SH-SY5Y (cell line): ENCODE measurements at regions not wholly inside any gene's neighbourhood (a gene's known extent, or its start where the extent isn't known, plus 50 kb on each side); places are given as distances from the start of the nearest gene placed in this dataset.

Experiments used
- GATA2 ChIP-seq: IDR thresholded peaks from 2 replicates; pipeline ENCODE4 v1.6.1; 2011; ENCODE audit warnings: mild to moderate bottlenecking, low read depth, low read length
- GATA3 ChIP-seq: IDR thresholded peaks from 2 replicates; pipeline ENCODE4 v1.6.1; 2011; ENCODE audit warnings: low read depth, mild to moderate bottlenecking, low read length, moderate library complexity

DNA sequence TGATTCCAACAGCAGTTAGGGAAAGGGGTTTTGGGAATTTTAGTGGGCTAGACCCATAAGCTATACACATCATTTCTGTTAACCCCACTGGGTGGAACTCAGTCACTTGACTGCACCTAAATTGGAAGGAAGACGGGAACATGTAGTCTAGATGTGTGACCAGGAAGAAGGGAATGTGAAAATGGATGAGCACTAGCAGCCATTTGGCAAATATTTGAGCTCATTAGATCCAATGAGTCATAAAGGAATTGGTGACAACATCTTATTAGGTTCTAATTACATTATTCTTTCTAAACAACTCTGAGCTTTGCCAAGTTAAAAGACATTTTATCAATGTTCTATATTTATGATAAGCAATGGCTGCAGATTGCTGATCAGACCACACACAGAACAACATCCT lies 400.6 kb downstream of the IRS1 start:
- TF ChIP-seq GATA2 (no peak), GATA3 (no peak)

DNA sequence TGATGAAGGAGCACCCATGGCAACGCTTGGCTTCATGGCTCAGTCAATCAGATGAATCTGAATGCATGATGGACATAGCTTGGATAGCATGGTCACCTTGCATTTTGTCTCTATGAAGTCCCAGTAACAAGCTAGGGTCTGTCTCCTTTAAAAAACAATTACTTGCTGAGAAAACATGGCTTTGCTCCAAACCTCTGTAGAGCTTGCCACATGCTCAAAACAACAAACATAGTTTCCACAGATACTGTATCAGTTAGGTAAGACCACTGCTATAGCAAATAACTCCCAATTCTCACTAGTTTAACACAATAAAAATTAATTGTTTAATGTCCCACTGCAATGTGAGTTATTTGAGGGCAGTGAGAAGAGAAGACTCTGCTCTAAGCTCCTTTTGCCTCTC lies 401.0 kb downstream of the IRS1 start:
- TF ChIP-seq GATA2 (no peak), GATA3 (no peak)

DNA sequence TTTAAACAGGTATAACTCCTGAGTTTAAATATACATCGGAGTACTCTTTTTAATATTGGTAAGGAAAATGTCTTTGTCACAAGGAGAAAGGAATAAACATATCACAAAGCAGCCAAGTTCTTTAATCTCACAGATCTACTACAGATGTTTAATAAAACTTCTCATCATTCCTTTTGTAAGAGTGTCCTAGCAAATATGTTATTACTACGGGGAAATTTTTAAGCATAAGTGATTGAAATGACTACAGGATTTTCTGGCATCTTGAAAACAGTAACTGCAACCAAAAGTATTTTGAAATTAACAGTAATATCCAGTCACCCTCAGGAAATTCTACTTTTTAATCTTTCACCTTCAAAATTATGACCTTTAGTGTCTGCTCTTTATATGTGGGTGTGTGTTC lies 403.1 kb downstream of the IRS1 start:
- no peak for TF ChIP-seq GATA2

DNA sequence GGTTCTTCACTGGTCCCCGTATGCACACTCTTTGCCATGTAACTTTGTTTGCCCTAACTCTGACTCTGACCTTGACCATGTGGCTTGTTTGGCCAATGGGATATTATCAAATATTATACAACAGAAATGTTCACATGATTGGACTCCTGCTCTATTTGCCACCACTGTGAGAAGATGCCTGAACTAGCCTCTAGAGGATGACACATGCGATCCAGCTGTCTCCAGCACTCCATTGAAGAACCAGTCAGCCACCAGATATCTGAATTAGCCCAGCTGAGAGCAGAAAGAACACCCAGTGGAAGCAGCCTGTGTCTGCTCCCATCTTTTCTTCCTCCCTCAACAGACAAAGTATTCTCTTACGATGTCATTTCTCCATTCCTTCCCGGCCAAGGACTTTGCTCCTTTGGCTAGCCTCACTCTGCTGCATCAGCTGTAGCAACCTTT lies 412.1 kb downstream of the IRS1 start:
- no peak for TF ChIP-seq GATA3
- TF ChIP-seq GATA2: no peak

DNA sequence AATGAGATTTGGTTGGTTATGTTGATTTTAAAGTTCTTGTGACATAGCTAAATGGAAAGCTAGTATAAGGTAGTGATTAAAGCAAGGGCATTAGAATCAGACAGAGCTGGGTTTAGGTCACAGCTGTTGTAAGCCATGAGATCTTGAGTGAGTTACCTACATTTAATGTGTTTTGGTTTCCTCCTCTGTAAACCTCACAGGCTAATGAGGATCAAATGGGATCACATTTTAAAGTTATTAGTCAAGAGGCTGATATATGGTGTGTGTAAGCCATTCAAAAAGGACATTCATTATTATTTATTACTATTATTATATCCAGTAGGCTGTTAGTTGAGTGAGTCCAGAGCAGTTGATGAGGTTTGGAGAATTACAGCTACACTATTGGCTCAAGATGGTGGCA lies 416.2 kb downstream of the IRS1 start:
- no peak for TF ChIP-seq GATA3
- TF ChIP-seq GATA2: no peak

DNA sequence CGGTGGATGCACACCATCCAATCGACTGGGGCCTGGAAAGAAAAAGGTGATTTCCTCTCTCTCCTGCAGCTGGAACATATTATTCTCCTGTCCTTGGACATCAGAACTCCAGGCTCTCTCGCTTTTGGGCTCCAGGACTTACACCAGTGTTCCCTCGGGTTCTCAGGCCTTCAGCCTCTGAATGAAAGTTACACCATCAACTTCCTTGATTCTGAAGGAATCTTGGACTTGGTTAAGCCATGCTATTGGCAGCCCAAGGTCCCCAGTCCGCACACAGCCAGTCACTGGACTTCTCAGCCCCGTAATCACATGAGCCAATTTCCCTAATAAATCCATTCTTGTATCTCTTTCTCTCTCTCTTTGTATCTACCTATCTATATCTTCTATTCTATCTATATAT lies 418.9 kb downstream of the IRS1 start:
- no peak for TF ChIP-seq GATA3
- TF ChIP-seq GATA2: no peak

GRCh38 chr2:226378753-226379705 lies 420.6 kb downstream of the IRS1 start:
- TF ChIP-seq GATA2: no peak
- no peak for TF ChIP-seq GATA3

- TF ChIP-seq GATA3 (no peak), GATA2 (no peak)
Observed at GRCh38 chr2:226376516-226377180, 423.0 kb downstream of the IRS1 start.

GRCh38 chr2:226366920-226367319 lies 432.7 kb downstream of the IRS1 start:
- TF ChIP-seq GATA3 (no peak), GATA2 (no peak)

DNA sequence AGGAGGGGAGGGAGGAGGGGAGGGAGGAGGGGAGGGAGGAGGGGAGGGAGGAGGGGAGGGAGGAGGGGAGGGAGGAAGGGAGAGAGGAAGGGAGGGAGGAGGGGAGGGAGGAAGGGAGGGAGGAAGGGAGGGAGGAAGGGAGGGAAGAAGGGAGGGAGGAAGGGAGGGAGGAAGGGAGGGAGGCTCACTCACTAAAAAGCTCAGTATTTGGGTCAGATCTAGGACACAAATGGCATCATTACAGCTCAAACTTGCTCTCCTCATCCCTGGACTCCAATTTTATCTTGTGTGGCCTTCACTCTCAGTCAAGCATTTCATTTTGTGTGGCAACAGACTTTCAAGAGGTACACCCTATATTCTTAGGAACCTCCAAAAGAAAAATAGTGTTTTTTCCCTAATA lies 435.4 kb downstream of the IRS1 start:
- TF ChIP-seq GATA2: no peak
- no peak for TF ChIP-seq GATA3

GRCh38 chr2:226362980-226363379 lies 436.6 kb downstream of the IRS1 start:
- TF ChIP-seq GATA2: no peak
- TF ChIP-seq GATA3: no peak

DNA sequence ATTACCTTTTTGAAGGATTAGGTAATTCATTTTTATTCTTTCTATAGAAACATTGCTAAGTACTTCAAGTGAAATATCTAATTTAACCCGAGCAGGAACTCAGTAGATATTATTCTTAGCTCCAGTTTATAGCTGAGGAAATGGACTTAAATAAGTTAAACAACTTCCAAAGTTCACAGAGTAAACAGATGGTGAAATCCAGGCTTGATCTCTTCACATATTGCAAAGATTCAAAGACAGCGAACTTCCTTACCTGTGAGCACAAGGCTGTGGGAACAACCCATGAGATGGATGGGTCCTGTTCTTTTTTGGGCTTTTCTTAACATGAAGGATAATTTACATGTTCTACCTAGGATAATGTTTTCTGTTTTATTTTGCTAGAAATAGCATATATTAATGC lies 439.0 kb downstream of the IRS1 start:
- no peak for TF ChIP-seq GATA3
- no peak for TF ChIP-seq GATA2

DNA sequence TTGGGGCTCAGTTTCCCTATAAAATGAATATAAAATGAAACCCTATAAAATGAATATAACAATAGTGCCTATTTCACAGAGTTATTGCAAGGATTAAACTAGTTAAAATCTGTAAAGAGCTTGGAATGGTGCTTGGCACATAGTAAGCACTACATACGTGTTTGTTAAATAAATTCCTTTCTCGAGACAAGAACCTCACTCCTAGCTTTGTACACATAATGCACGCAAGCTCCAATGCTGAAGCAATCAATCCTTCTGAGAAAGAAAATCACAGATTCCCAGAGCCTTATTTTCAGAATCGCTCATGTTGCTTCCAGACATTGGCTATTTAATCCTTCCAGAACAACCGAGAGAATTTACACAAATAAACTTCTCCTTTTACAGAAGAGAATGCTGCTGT lies 440.9 kb downstream of the IRS1 start:
- no peak for TF ChIP-seq GATA3
- TF ChIP-seq GATA2: no peak

GRCh38 chr2:226357816-226358215 lies 441.8 kb downstream of the IRS1 start:
- TF ChIP-seq GATA3: no peak
- TF ChIP-seq GATA2: no peak

- TF ChIP-seq GATA3 (no peak), GATA2 (no peak)
Observed at GRCh38 chr2:226355600-226355999, 444.0 kb downstream of the IRS1 start.
